RKO (cell line): ENCODE measurements at regions not wholly inside any gene's neighbourhood (a gene's known extent, or its start where the extent isn't known, plus 50 kb on each side); places are given as distances from the start of the nearest gene placed in this dataset.
"Not testable (repeated sequence)": the region's sequence is repeated elsewhere in the genome, so short reads cannot be mapped to it uniquely, and the experiment has no call there.

ENCODE experiments used
- DNase-seq: peaks from one replicate; pipeline ENCODE4 v3.0.0-alpha.2; 2016; ENCODE audit warnings: low spot score

- DNase-seq: no peak
Measured at GRCh38 chr9:24846248-24846912, 300.7 kb upstream of the IZUMO3 start.

GRCh38 chr9:24844217-24844616, 298.5 kb upstream of the IZUMO3 start:
- no peak for DNase-seq

GRCh38 chr9:24841993-24842392, 296.3 kb upstream of the IZUMO3 start:
- DNase-seq: no peak

GRCh38 chr9:24832307-24832706, 286.6 kb upstream of the IZUMO3 start:
- DNase-seq: peak; percentile 38

GRCh38 chr9:24828687-24829086, 283.0 kb upstream of the IZUMO3 start:
- DNase-seq: no peak

- DNase-seq: no peak
Measured at GRCh38 chr9:24824607-24825006, 278.9 kb upstream of the IZUMO3 start.

GRCh38 chr9:24820196-24820595, 274.5 kb upstream of the IZUMO3 start:
- DNase-seq: no peak

- no peak for DNase-seq
Measured at GRCh38 chr9:24817756-24818155, 272.1 kb upstream of the IZUMO3 start.

- DNase-seq: no peak
Measured at GRCh38 chr9:24816006-24816405, 270.3 kb upstream of the IZUMO3 start.

GRCh38 chr9:24801344-24801743, 255.6 kb upstream of the IZUMO3 start:
- peak; percentile 9 for DNase-seq

- DNase-seq: no peak
Measured at GRCh38 chr9:24793787-24794186, 248.1 kb upstream of the IZUMO3 start.

- DNase-seq: no peak
Measured at GRCh38 chr9:24776226-24776625, 230.5 kb upstream of the IZUMO3 start.

GRCh38 chr9:24774199-24774598, 228.5 kb upstream of the IZUMO3 start:
- DNase-seq: not testable (repeated sequence)

GRCh38 chr9:24766081-24766480, 220.4 kb upstream of the IZUMO3 start:
- no peak for DNase-seq

GRCh38 chr9:24765025-24765756, 219.5 kb upstream of the IZUMO3 start:
- DNase-seq: no peak

GRCh38 chr9:24738421-24738961, 192.8 kb upstream of the IZUMO3 start:
- no peak for DNase-seq

- DNase-seq: no peak
Measured at GRCh38 chr9:24731754-24732153, 186.1 kb upstream of the IZUMO3 start.

- no peak for DNase-seq
Measured at GRCh38 chr9:24721621-24722020, 175.9 kb upstream of the IZUMO3 start.

- DNase-seq: no peak
Measured at GRCh38 chr9:24712206-24712605, 166.5 kb upstream of the IZUMO3 start.

- no peak for DNase-seq
Measured at GRCh38 chr9:24708814-24709213, 163.1 kb upstream of the IZUMO3 start.

GRCh38 chr9:24698881-24699518, 153.3 kb upstream of the IZUMO3 start:
- DNase-seq: peak; percentile 2

GRCh38 chr9:24672336-24672735, 126.6 kb upstream of the IZUMO3 start:
- no peak for DNase-seq

GRCh38 chr9:24657387-24657786, 111.7 kb upstream of the IZUMO3 start:
- DNase-seq: no peak
